GM12878 (cell line): ENCODE measurements at regions not wholly inside any gene's neighbourhood (a gene's known extent, or its start where the extent isn't known, plus 50 kb on each side); places are given as distances from the start of the nearest gene placed in this dataset.

Experiments used
- ATAC-seq: fragments of 200-7000 bp; cut with Tn5 transposase; 3 replicates; pipeline ENCODE4 v1.9.1; 2020; ENCODE audit warnings: mild to moderate bottlenecking, moderate library complexity
- BruUV-seq: library from RNA; stranded (reverse); fragments of 400-500 nt; replicated peaks from 2 replicates; lab custom pipeline; 2021; lab: Mats Ljungman, UMichigan
- CTCF ChIA-PET: fragments of 300-600 bp; sonication (Branson Sonifier 250); formaldehyde crosslinking; extraction: SDS; loops from one replicate; lab custom pipeline; 2021; ENCODE audit warnings: inconsistent platforms; lab: Yijun Ruan, JAX
- POLR2A ChIA-PET: fragments of 350-600 bp; formaldehyde crosslinking; extraction: SDS; loops from one replicate; lab custom pipeline; 2021; ENCODE audit warnings: inconsistent platforms; lab: Charles Lee
- RAD21 ChIA-PET: fragments of 300-600 bp; sonication (Branson Sonifier 250); formaldehyde crosslinking; loops from one replicate; lab custom pipeline; 2023; ENCODE audit warnings: antibody characterized with exemption; ENCODE audit not compliant: unreplicated experiment; lab: Charles Lee
- SMC1A ChIA-PET: fragments of 300-600 bp; sonication (Branson Sonifier 250); formaldehyde crosslinking; loops from one replicate; lab custom pipeline; 2023; ENCODE audit not compliant: unreplicated experiment, uncharacterized antibody; lab: Charles Lee
- DNase-seq: peaks from one replicate; pipeline ENCODE4 v3.0.0-alpha.2; 2011; ENCODE audit warnings: low read depth, low spot score
- FAIRE-seq: peaks from 3 replicates; lab custom pipeline; 2011; peaks lifted over from hg19 to GRCh38; lab: Jason Lieb, UNC
- H2AFZ ChIP-seq: 2 replicates; pipeline ENCODE4 v1.6.0; 2011; ENCODE audit warnings: low read depth, low read length, control low read depth; ENCODE audit not compliant: control insufficient read depth
- H3K27ac ChIP-seq: 2 replicates; pipeline ENCODE4 v1.5.1; 2011; ENCODE audit warnings: control low read depth; ENCODE audit not compliant: control insufficient read depth, insufficient read depth
- H3K27me3 ChIP-seq, 2 experiments: replicated peaks in 1 of 2; 2 replicates each; pipeline versions ENCODE4 v1.6.0 to v1.6.1; 2011; ENCODE audit warnings: low read length in 1 of 2; ENCODE audit not compliant: control insufficient read depth in 2 of 2, insufficient read depth in 2 of 2
- H3K36me3 ChIP-seq, 2 experiments: 2 replicates each; pipeline ENCODE4 v1.5.1; 2011; ENCODE audit warnings: low read length in 1 of 2; ENCODE audit not compliant: control insufficient read depth in 2 of 2, insufficient read depth in 2 of 2
- H3K4me1 ChIP-seq: 2 replicates; pipeline ENCODE4 v1.6.1; 2011; ENCODE audit warnings: mild to moderate bottlenecking, low read length, moderate library complexity, mixed read lengths; ENCODE audit not compliant: control insufficient read depth, insufficient read depth
- H3K4me2 ChIP-seq: 2 replicates; pipeline ENCODE4 v1.6.0; 2011; ENCODE audit warnings: control low read depth; ENCODE audit not compliant: control insufficient read depth, insufficient read depth
- H3K4me3 ChIP-seq: fragments of 200-600 bp; sonication (generic); 2 replicates; pipeline ENCODE4 v1.5.1; 2016
- H3K79me2 ChIP-seq: 2 replicates; pipeline ENCODE4 v1.6.0; 2011; ENCODE audit warnings: low read length; ENCODE audit not compliant: control insufficient read depth, insufficient read depth
- H3K9ac ChIP-seq: 2 replicates; pipeline ENCODE4 v1.8.0; 2011; ENCODE audit warnings: low read length, control low read depth, mixed read lengths; ENCODE audit not compliant: control insufficient read depth, insufficient read depth
- H3K9me3 ChIP-seq: replicated peaks from 3 replicates; pipeline ENCODE4 v1.5.1; 2011; ENCODE audit warnings: mild to moderate bottlenecking, low read length; ENCODE audit not compliant: control insufficient read depth, insufficient read depth
- H4K20me1 ChIP-seq: 2 replicates; pipeline ENCODE4 v1.6.0; 2011; ENCODE audit not compliant: control insufficient read depth, insufficient read depth
- BMI1 ChIP-seq: fragments of 450-650 bp; IDR thresholded peaks from 2 replicates; pipeline ENCODE4 v1.6.1; 2016; ENCODE audit warnings: mild to moderate bottlenecking, moderate library complexity, borderline replicate concordance
- ESRRA ChIP-seq: IDR thresholded peaks from 2 replicates; pipeline ENCODE4 v1.6.1; 2012; ENCODE audit warnings: mild to moderate bottlenecking, low read length, improper control_type of control experiment
- FOXM1 ChIP-seq: IDR thresholded peaks from 2 replicates; pipeline ENCODE4 v1.6.1; 2012; ENCODE audit warnings: low read depth, mild to moderate bottlenecking, inconsistent platforms, low read length, moderate library complexity
- HDAC6 ChIP-seq: fragments of 200-600 bp; sonication (generic); IDR thresholded peaks from one replicate; pipeline ENCODE4 v1.8.0; 2017; ENCODE audit warnings: antibody characterized with exemption; ENCODE audit not compliant: unreplicated experiment
- NR2C2 ChIP-seq: IDR thresholded peaks from 2 replicates; pipeline ENCODE4 v1.6.1; 2011; ENCODE audit warnings: borderline replicate concordance, low read depth; ENCODE audit not compliant: control insufficient read depth, insufficient read length
- RAD51 ChIP-seq: fragments of 450-650 bp; IDR thresholded peaks from 2 replicates; pipeline ENCODE4 v1.6.1; 2016; ENCODE audit warnings: moderate library complexity, mild to moderate bottlenecking, inconsistent platforms
- TAF1 ChIP-seq: IDR thresholded peaks from 2 replicates; pipeline ENCODE4 v1.6.1; 2011; ENCODE audit warnings: mild to moderate bottlenecking, low read depth, low read length, borderline replicate concordance
- ZNF207 ChIP-seq: fragments of 450-650 bp; IDR thresholded peaks from 2 replicates; pipeline ENCODE4 v1.6.1; 2014; ENCODE audit warnings: antibody characterized with exemption, mild to moderate bottlenecking, borderline replicate concordance
- ZNF217 ChIP-seq: fragments of 450-650 bp; IDR thresholded peaks from 2 replicates; pipeline ENCODE4 v1.6.1; 2017; ENCODE audit warnings: antibody characterized with exemption, mild to moderate bottlenecking
- ZNF622 ChIP-seq: fragments of 450-650 bp; IDR thresholded peaks from 2 replicates; pipeline ENCODE4 v1.6.1; 2017; ENCODE audit warnings: mild to moderate bottlenecking, inconsistent platforms
- in situ Hi-C: fragments of 300-500 bp; cut with MboI; formaldehyde crosslinking; loops from 9 replicates; pipeline ENCODE4 v1.14.3; 2018; ENCODE audit warnings: mixed read lengths
- intact Hi-C: fragments of 100-400 bp; cut with micrococcal nuclease; formaldehyde crosslinking; loops from one replicate; pipeline ENCODE4 v1.14.2; 2022; ENCODE audit not compliant: unreplicated experiment
- TF ChIP-seq, protein P1 (sequence below): fragments of 450-650 bp; conservative IDR thresholded peaks from 2 replicates; pipeline ENCODE4 v1.6.1; 2017; ENCODE audit warnings: mild to moderate bottlenecking, moderate library complexity
- TF ChIP-seq, protein P2 (sequence below): IDR thresholded peaks from 2 replicates; pipeline ENCODE4 v1.6.1; 2012; ENCODE audit warnings: low read length, inconsistent platforms
- TF ChIP-seq, protein P3 (sequence below): fragments of 450-650 bp; formaldehyde crosslinking; IDR thresholded peaks from 2 replicates; pipeline ENCODE4 v1.4.0; 2022; ENCODE audit warnings: mild to moderate bottlenecking, moderate library complexity
- TF ChIP-seq, protein P4 (sequence below): fragments of 450-650 bp; IDR thresholded peaks from 2 replicates; pipeline ENCODE4 v1.6.1; 2017; ENCODE audit warnings: mild to moderate bottlenecking, moderate library complexity

DNA sequence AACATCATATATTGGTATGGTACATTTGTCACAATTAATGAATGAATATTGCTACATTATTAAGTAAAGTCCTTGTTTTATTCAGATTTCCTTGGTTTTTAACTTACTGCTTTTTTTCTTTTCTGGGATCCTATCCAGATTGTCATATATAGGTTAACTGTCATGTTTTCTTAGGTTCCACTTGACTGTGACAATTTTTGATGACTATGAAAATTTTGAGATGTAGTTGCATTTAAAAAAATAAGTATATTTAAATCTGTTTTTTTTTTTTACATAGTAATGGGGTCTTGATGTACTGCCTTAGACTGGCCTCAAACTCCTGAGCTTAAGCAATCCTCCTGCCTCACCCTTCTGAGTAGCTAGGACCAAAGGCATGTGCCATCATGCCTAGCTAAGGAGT lies 76.8 kb downstream of the ATP6V1G3 start:
- FAIRE-seq (no peak), ATAC-seq (no peak), DNase-seq (no peak)
- Histone ChIP-seq H3K4me3 (no peak overlapping the region), H3K27ac (no peak overlapping the region), H3K9me3 (no peaks in the 10 kb centered on the region), H2AFZ (no peak overlapping the region), H3K9ac (no peak overlapping the region), H4K20me1 (no peaks in the 10 kb centered on the region), H3K36me3 (no peaks in the 10 kb centered on the region), H3K27me3 (no peaks in the 10 kb centered on the region), H3K79me2 (no peaks in the 10 kb centered on the region), H3K4me1 (no peaks in the 10 kb centered on the region), H3K4me2 (no peak overlapping the region)
- no TSS peak for BruUV-seq
- in situ Hi-C loops (loop anchor here (5.0 kb wide), 2 partner anchors 371 to 941 kb away; no protein-coding TSS in a partner anchor), intact Hi-C loops (loop anchor here (2.0 to 10.0 kb wide), 4 partner anchors 169 to 539 kb away; no protein-coding TSS in a partner anchor)
- ChIA-PET SMC1A (interaction anchor here (0.8 to 2.0 kb wide), 7 partner anchors 15 to 942 kb away, joined by 3 to 6 read pairs (median 3); no protein-coding TSS in a partner anchor), RAD21 (interaction anchor here (0.9 to 1.9 kb wide), 3 partner anchors 223 to 377 kb away, joined by 3 to 4 read pairs (median 3); no protein-coding TSS in a partner anchor), CTCF (interaction anchor here (0.7 to 5.8 kb wide), 8 partner anchors 20 to 942 kb away, joined by 3 to 48 read pairs (median 4); no protein-coding TSS in a partner anchor), POLR2A (no interaction called here)
- TF ChIP-seq ZNF622 (no peak), NR2C2 (no peak), ZNF217 (no peak), TAF1 (no peak), FOXM1 (no peak), ESRRA (no peak), RAD51 (no peak), HDAC6 (no peak), ZNF207 (no peak), BMI1 (no peak)
- TF ChIP-seq, protein P1, sequence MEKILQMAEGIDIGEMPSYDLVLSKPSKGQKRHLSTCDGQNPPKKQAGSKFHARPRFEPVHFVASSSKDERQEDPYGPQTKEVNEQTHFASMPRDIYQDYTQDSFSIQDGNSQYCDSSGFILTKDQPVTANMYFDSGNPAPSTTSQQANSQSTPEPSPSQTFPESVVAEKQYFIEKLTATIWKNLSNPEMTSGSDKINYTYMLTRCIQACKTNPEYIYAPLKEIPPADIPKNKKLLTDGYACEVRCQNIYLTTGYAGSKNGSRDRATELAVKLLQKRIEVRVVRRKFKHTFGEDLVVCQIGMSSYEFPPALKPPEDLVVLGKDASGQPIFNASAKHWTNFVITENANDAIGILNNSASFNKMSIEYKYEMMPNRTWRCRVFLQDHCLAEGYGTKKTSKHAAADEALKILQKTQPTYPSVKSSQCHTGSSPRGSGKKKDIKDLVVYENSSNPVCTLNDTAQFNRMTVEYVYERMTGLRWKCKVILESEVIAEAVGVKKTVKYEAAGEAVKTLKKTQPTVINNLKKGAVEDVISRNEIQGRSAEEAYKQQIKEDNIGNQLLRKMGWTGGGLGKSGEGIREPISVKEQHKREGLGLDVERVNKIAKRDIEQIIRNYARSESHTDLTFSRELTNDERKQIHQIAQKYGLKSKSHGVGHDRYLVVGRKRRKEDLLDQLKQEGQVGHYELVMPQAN, result no peak
- TF ChIP-seq, protein P2, sequence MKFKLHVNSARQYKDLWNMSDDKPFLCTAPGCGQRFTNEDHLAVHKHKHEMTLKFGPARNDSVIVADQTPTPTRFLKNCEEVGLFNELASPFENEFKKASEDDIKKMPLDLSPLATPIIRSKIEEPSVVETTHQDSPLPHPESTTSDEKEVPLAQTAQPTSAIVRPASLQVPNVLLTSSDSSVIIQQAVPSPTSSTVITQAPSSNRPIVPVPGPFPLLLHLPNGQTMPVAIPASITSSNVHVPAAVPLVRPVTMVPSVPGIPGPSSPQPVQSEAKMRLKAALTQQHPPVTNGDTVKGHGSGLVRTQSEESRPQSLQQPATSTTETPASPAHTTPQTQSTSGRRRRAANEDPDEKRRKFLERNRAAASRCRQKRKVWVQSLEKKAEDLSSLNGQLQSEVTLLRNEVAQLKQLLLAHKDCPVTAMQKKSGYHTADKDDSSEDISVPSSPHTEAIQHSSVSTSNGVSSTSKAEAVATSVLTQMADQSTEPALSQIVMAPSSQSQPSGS, result no peak
- TF ChIP-seq, protein P3, sequence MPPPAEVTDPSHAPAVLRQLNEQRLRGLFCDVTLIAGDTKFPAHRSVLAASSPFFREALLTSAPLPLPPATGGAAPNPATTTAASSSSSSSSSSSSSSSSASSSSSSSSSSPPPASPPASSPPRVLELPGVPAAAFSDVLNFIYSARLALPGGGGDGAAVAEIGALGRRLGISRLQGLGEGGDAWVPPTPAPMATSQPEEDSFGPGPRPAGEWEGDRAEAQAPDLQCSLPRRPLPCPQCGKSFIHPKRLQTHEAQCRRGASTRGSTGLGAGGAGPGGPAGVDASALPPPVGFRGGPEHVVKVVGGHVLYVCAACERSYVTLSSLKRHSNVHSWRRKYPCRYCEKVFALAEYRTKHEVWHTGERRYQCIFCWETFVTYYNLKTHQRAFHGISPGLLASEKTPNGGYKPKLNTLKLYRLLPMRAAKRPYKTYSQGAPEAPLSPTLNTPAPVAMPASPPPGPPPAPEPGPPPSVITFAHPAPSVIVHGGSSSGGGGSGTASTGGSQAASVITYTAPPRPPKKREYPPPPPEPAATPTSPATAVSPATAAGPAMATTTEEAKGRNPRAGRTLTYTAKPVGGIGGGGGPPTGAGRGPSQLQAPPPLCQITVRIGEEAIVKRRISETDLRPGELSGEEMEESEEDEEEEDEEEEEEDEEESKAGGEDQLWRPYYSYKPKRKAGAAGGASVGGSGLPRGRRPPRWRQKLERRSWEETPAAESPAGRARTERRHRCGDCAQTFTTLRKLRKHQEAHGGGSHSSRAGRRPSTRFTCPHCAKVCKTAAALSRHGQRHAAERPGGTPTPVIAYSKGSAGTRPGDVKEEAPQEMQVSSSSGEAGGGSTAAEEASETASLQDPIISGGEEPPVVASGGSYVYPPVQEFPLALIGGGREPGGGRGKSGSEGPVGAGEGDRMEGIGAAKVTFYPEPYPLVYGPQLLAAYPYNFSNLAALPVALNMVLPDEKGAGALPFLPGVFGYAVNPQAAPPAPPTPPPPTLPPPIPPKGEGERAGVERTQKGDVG (CRISPR knock-in tag), result no peak
- TF ChIP-seq, protein P4, sequence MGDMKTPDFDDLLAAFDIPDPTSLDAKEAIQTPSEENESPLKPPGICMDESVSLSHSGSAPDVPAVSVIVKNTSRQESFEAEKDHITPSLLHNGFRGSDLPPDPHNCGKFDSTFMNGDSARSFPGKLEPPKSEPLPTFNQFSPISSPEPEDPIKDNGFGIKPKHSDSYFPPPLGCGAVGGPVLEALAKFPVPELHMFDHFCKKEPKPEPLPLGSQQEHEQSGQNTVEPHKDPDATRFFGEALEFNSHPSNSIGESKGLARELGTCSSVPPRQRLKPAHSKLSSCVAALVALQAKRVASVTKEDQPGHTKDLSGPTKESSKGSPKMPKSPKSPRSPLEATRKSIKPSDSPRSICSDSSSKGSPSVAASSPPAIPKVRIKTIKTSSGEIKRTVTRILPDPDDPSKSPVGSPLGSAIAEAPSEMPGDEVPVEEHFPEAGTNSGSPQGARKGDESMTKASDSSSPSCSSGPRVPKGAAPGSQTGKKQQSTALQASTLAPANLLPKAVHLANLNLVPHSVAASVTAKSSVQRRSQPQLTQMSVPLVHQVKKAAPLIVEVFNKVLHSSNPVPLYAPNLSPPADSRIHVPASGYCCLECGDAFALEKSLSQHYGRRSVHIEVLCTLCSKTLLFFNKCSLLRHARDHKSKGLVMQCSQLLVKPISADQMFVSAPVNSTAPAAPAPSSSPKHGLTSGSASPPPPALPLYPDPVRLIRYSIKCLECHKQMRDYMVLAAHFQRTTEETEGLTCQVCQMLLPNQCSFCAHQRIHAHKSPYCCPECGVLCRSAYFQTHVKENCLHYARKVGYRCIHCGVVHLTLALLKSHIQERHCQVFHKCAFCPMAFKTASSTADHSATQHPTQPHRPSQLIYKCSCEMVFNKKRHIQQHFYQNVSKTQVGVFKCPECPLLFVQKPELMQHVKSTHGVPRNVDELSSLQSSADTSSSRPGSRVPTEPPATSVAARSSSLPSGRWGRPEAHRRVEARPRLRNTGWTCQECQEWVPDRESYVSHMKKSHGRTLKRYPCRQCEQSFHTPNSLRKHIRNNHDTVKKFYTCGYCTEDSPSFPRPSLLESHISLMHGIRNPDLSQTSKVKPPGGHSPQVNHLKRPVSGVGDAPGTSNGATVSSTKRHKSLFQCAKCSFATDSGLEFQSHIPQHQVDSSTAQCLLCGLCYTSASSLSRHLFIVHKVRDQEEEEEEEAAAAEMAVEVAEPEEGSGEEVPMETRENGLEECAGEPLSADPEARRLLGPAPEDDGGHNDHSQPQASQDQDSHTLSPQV, result no peak
